Stimulated activated naive CD8-positive, alpha-beta T cell treated with anti-CD3 and anti-CD28 coated beads, Interleukin-15, Interleukin-2, amounts not matched to agents 100 ng/mL and 50 ng/mL, for 24 hours (primary cell): ENCODE measurements at regions not wholly inside any gene's neighbourhood (a gene's known extent, or its start where the extent isn't known, plus 50 kb on each side); places are given as distances from the start of the nearest gene placed in this dataset.

Source experiments
- H3K27ac Mint-ChIP-seq: one replicate; pipeline ENCODE4 v1.8.0; 2021; ENCODE audit warnings: mild to moderate bottlenecking, mixed read lengths
- H3K27me3 Mint-ChIP-seq: one replicate; pipeline ENCODE4 v1.8.0; 2021; ENCODE audit warnings: mixed read lengths
- H3K36me3 Mint-ChIP-seq: one replicate; pipeline ENCODE4 v1.8.0; 2021; ENCODE audit warnings: low read depth, mixed read lengths
- H3K4me1 Mint-ChIP-seq: one replicate; pipeline ENCODE4 v1.8.0; 2021; ENCODE audit warnings: low read depth, mixed read lengths
- H3K4me3 Mint-ChIP-seq: one replicate; pipeline ENCODE4 v1.8.0; 2021; ENCODE audit warnings: mild to moderate bottlenecking, mixed read lengths
- H3K9me3 Mint-ChIP-seq: one replicate; pipeline ENCODE4 v1.8.0; 2021; ENCODE audit warnings: mixed read lengths

GRCh38 chr11:69881467-69882269 is 62.5 kb upstream of the FGF3 start:
- H3K9me3 Mint-ChIP-seq: no peaks in the 10 kb centered on the region
- no peak overlapping the region for H3K4me3 Mint-ChIP-seq
- no peaks in the 10 kb centered on the region for H3K4me1 Mint-ChIP-seq

GRCh38 chr11:69882270-69882608 is 63.0 kb upstream of the FGF3 start:
- H3K36me3 Mint-ChIP-seq: no peaks in the 10 kb centered on the region
- no peak overlapping the region for H3K27ac Mint-ChIP-seq
- H3K4me3 Mint-ChIP-seq: no peak overlapping the region
- H3K4me1 Mint-ChIP-seq: no peaks in the 10 kb centered on the region
- no peaks in the 10 kb centered on the region for H3K27me3 Mint-ChIP-seq
- no peaks in the 10 kb centered on the region for H3K9me3 Mint-ChIP-seq

More at GRCh38 chr11:69881467-69882269, 62.5 kb upstream of the FGF3 start:
- H3K36me3 Mint-ChIP-seq: no peaks in the 10 kb centered on the region
- H3K27me3 Mint-ChIP-seq: no peaks in the 10 kb centered on the region
- H3K27ac Mint-ChIP-seq: no peak overlapping the region

GRCh38 chr11:69883292-69884255 is 64.4 kb upstream of the FGF3 start:
- H3K4me3 Mint-ChIP-seq: no peak overlapping the region

DNA sequence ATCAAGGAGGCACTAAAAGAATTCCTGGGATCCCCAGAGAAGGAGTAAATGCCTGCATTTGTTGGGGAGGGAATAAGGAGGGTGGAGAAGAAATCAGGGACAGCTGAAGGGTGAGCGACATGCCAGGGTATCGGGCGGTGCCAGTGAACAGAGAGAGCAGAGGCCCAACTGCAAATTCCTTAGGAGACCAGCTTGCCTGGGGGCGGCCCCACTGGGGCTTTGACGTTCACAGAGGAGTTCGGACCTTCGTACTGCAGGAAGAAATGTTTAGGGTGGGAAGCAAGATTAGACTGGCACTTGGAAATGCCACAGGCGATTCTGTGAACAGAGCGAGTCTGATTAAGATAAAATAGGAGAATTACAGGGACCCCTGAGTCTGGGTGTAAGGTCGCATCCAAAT is 65.1 kb upstream of the FGF3 start:
- Mint-ChIP-seq H3K36me3 (no peaks in the 10 kb centered on the region), H3K27ac (no peak overlapping the region), H3K4me3 (no peak overlapping the region), H3K27me3 (no peaks in the 10 kb centered on the region), H3K9me3 (no peaks in the 10 kb centered on the region), H3K4me1 (no peaks in the 10 kb centered on the region)

More at GRCh38 chr11:69883292-69884255, 64.4 kb upstream of the FGF3 start:
- Mint-ChIP-seq H3K36me3 (no peaks in the 10 kb centered on the region), H3K4me1 (no peaks in the 10 kb centered on the region), H3K27me3 (no peaks in the 10 kb centered on the region), H3K27ac (no peak overlapping the region), H3K9me3 (no peaks in the 10 kb centered on the region)

- no peaks in the 10 kb centered on the region for H3K36me3 Mint-ChIP-seq
- no peak overlapping the region for H3K27ac Mint-ChIP-seq
- no peak overlapping the region for H3K4me3 Mint-ChIP-seq
- H3K4me1 Mint-ChIP-seq: no peaks in the 10 kb centered on the region
- H3K9me3 Mint-ChIP-seq: no peaks in the 10 kb centered on the region
- peaks cover under 1% of the 10 kb centered on the region for H3K27me3 Mint-ChIP-seq
These were observed 65.5 kb upstream of the FGF3 start for GRCh38 chr11:69884751-69885150.

- H3K4me3 Mint-ChIP-seq: no peak overlapping the region
- peaks cover 15% of the 10 kb centered on the region for H3K27me3 Mint-ChIP-seq
- no peaks in the 10 kb centered on the region for H3K36me3 Mint-ChIP-seq
- no peaks in the 10 kb centered on the region for H3K4me1 Mint-ChIP-seq
- no peak overlapping the region for H3K27ac Mint-ChIP-seq
- no peaks in the 10 kb centered on the region for H3K9me3 Mint-ChIP-seq
These were observed 68.1 kb upstream of the FGF3 start for GRCh38 chr11:69887330-69887729.

DNA sequence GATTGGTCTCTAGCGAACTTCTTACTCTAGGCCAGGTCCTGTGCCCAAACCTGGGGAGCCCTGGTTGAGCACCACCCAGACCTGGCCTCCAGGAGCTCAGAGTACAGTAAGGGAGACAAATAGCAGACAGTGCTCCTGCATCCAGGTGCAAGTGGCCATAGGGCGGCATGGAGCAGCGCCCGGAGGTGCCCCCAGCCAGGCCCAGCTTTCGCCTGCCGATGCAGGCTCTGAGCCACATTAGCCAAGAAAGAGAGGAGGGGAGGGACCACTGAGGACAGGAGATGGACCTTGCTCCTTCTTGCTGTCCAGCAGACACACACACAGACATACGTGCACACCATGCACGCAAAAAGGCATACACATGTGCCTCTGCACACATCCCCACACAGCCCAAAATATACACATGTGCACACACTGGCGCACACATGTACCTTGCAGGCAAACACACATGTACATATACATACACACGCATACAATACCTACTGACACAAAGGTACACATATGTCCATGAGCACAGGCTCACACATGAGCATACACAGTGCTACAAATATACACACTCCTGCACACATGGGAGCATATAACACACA is 68.7 kb upstream of the FGF3 start:
- H3K27me3 Mint-ChIP-seq: peaks cover 18% of the 10 kb centered on the region

GRCh38 chr11:69888483-69889181 is 69.4 kb upstream of the FGF3 start:
- no peaks in the 10 kb centered on the region for H3K36me3 Mint-ChIP-seq
- no peak overlapping the region for H3K27ac Mint-ChIP-seq
- no peaks in the 10 kb centered on the region for H3K4me1 Mint-ChIP-seq
- H3K9me3 Mint-ChIP-seq: no peaks in the 10 kb centered on the region
- no peak overlapping the region for H3K4me3 Mint-ChIP-seq
- peaks cover 18% of the 10 kb centered on the region for H3K27me3 Mint-ChIP-seq

More for the DNA sequence above, 68.7 kb upstream of the FGF3 start:
- Mint-ChIP-seq H3K27ac (no peak overlapping the region), H3K9me3 (no peaks in the 10 kb centered on the region), H3K36me3 (no peaks in the 10 kb centered on the region), H3K4me3 (no peak overlapping the region), H3K4me1 (no peaks in the 10 kb centered on the region)

DNA sequence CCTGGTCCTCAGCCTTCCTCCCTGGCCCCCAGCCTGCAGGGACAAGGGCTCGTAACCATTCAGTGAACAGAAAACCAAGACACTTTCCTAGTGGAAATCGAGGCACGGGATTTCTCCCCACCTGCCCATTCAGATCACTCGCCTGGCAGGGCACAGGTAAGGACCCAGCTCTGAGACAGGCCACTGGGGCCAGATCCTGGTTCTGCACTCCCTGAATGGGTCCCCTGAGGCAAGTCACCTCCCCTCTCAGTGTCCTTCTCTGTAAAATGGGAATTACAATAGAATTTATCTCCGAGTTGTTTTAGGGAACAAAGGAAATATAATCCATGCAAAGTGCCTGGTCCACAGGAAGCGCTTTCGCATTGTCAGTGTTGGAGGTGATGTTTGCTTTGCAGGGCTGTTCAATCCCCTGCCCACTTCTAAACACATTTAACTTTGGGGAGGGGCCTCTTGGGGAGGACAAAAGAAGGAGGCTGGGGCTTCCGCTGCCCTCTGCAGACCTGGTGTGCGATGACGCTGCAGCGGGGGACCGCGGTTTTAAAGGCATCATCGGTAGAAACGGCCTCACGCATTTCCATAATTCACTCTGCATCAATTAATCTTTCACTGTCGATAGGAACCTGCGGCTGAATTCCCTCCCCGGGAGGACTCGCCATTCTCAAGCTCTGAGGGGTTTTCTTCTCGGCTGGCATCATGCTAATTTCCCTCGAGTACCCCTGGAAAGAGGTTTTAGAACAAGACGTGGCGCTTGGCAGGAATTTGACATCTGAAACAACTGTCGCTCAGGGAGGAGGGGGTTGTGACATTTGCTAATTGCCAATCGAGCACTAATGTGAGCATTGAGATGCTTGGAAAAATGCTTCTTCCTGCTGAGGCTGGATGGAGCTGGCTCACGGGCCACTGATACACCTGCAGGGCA is 70.4 kb upstream of the FGF3 start:
- H3K4me3 Mint-ChIP-seq: no peak overlapping the region
- H3K9me3 Mint-ChIP-seq: no peaks in the 10 kb centered on the region
- peaks cover 21% of the 10 kb centered on the region for H3K27me3 Mint-ChIP-seq
- H3K4me1 Mint-ChIP-seq: no peaks in the 10 kb centered on the region
- no peak overlapping the region for H3K27ac Mint-ChIP-seq
- H3K36me3 Mint-ChIP-seq: no peaks in the 10 kb centered on the region

GRCh38 chr11:69890476-69890875 is 71.3 kb upstream of the FGF3 start:
- Mint-ChIP-seq H3K27me3 (peaks cover 24% of the 10 kb centered on the region), H3K9me3 (no peaks in the 10 kb centered on the region)

GRCh38 chr11:69891421-69892236 is 72.4 kb upstream of the FGF3 start:
- Mint-ChIP-seq H3K4me3 (no peak overlapping the region), H3K4me1 (no peaks in the 10 kb centered on the region), H3K27ac (no peak overlapping the region), H3K36me3 (no peaks in the 10 kb centered on the region), H3K27me3 (peaks cover 24% of the 10 kb centered on the region), H3K9me3 (no peaks in the 10 kb centered on the region)

More at GRCh38 chr11:69890476-69890875, 71.3 kb upstream of the FGF3 start:
- H3K27ac Mint-ChIP-seq: no peak overlapping the region
- no peak overlapping the region for H3K4me3 Mint-ChIP-seq
- no peaks in the 10 kb centered on the region for H3K36me3 Mint-ChIP-seq
- no peaks in the 10 kb centered on the region for H3K4me1 Mint-ChIP-seq

- no peaks in the 10 kb centered on the region for H3K9me3 Mint-ChIP-seq
- H3K27me3 Mint-ChIP-seq: peaks cover 28% of the 10 kb centered on the region
- no peak overlapping the region for H3K27ac Mint-ChIP-seq
- no peak overlapping the region for H3K4me3 Mint-ChIP-seq
- H3K36me3 Mint-ChIP-seq: no peaks in the 10 kb centered on the region
- H3K4me1 Mint-ChIP-seq: no peaks in the 10 kb centered on the region
These were observed 73.2 kb upstream of the FGF3 start for GRCh38 chr11:69892237-69892985.
